GM21528 (cell line): ENCODE measurements at regions not wholly inside any gene's neighbourhood (a gene's known extent, or its start where the extent isn't known, plus 50 kb on each side); places are given as distances from the start of the nearest gene placed in this dataset.

Experiments used
- ATAC-seq: cut with Tn5 transposase; IDR thresholded peaks from one replicate; pipeline ENCODE4 v1.9.1; 2021; ENCODE audit warnings: mild to moderate bottlenecking, moderate library complexity; ENCODE audit not compliant: unreplicated experiment, low FRiP score

GRCh38 chr12:59839514-59839913 is 243.7 kb downstream of the SLC16A7 start:
- ATAC-seq: no peak

DNA sequence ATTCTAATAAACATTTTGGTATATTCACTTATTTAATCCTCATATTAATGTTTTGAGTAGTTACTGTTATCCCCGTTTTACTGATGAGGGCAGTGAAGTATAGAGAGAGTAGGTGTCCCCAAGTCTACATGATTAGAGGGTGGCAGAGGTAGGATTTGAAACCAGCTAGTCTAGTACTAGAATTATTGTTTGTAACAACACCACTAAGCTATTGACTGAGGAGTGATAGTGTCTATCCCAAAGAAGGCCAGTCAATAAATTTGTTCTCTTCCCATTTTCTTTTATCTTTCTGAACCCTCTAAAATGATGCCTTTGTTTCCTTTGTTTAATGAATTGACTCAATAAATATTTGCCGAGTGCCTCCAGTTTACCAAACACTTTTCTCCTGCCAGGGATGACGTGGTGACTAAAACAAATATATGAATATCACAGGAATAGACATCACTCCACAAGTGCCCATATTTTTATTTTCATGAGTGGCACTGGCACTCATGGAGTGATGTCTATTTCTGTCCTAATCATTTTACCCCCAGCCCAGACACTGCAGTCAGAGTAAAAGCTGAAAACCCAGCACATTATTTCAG is 247.5 kb downstream of the SLC16A7 start:
- ATAC-seq: no peak

- no peak for ATAC-seq
Measured at GRCh38 chr12:59844750-59845149, 248.9 kb downstream of the SLC16A7 start.

DNA sequence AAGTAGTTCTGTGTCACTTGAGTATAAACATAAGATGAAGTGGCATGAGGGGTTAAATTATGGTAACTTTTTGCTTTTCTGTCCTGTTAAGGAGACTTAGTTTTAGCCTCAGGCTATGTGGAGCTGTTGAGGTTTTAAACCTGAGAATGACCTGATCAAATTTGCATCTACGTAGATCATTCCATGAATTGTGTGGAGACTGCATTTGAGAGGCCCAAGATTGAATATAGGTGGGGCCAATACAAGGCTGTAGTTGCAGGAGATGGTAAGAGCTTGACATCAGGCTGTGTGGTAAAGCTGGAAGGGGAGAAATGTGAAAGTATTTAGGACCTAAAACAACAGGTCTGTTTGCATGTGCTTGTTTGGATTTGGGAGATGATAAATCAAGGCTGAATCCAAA is 249.5 kb downstream of the SLC16A7 start:
- ATAC-seq: no peak

DNA sequence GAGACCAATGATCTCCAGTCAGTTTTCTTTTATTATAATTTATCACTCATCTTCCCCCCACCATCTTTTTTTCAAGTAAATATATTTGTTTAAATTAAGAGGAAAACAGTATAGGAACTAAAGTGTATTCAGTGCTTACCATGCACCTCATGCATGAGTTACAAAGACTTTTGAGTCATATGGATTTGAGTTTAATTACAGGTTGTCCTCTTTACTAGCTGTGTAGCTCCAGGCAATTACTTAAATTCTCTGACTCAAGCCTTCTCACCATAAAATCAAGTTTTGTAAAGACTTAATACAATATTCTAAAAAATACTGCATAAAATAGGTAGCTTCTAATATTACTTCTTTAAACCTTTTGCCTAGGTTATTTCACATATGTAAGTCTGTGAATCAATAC is 251.3 kb downstream of the SLC16A7 start:
- ATAC-seq: no peak

DNA sequence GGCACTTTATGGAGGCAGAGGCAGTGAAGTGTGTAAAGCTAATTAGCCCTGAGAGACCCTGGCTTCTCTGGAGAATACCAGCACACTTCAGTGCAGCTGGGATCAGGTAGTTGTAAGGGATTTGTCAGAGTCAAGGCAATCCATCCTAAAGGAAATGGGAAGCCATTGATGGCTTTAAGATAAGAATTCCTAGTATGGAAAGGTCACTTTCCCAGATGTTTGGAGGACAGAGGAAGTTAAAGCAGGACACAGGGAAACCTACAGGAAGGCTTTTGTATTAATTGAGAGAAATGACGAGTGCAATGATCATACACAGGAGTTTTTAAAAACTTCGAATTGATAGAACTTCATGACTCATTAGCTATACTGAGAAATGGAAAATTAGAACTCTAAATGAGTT is 254.4 kb downstream of the SLC16A7 start:
- no peak for ATAC-seq

- ATAC-seq: no peak
Measured at GRCh38 chr12:59858508-59859170, 262.8 kb downstream of the SLC16A7 start.

GRCh38 chr12:59859171-59859510 is 263.3 kb downstream of the SLC16A7 start:
- ATAC-seq: no peak

GRCh38 chr12:59861635-59862034 is 265.8 kb downstream of the SLC16A7 start:
- no peak for ATAC-seq

- ATAC-seq: no peak
Measured at GRCh38 chr12:59867055-59867454, 271.2 kb downstream of the SLC16A7 start.

DNA sequence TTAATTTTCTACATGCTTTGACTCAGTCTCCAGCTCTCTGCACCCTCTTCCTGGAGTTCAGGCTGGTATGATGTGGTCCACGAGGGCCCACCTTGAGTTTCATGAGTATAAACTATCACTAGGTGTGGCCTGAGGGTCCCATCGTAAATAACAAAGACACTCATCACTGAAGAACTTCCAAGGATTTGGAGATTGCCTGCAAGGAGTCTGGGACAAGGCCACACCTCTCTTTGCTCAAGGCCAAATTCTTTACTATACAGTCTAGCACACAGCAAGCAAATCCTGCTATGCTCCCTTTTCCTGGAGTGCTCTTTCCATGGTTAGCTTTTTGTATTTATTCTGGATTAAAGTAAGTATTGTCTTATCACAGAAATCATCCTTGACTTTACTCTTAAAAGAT is 271.9 kb downstream of the SLC16A7 start:
- ATAC-seq: no peak

DNA sequence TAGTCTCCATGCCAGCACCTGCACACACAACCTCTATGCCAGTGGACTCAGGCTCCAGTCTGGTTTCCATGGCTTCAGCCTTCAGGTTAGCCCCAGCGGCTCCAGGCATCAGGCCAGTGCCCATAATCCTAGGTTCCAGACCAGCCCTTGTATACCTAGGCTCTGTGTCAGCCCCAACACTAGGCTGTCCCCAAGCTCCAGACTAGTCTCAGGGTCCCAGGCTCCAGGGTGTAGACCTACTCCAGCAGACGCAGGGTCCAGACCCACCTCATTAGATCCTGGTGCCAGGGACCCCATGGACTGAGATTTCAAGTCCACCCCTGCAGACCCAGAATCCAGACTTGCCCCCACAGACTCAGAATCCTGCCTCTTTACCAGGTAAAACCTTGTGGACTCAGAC is 275.9 kb downstream of the SLC16A7 start:
- ATAC-seq: no peak

DNA sequence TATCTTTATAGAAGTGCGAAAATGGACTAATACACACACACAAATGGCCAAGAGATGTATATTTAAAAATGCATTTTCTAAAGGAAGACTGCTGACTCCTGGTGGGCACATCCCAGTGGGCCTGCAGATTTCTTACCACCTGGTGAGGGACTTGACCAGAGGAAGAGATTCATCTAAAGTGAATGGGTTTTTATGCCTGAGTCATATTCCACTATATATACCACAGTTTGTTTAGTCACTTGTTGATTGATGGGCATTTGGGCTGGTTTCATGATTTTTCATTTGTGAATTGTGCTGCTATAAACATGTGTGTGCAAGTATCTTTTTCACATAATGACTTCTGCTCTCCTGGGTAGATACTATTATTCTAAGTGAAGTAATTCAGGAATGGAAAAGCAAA is 277.3 kb downstream of the SLC16A7 start:
- ATAC-seq: no peak

DNA sequence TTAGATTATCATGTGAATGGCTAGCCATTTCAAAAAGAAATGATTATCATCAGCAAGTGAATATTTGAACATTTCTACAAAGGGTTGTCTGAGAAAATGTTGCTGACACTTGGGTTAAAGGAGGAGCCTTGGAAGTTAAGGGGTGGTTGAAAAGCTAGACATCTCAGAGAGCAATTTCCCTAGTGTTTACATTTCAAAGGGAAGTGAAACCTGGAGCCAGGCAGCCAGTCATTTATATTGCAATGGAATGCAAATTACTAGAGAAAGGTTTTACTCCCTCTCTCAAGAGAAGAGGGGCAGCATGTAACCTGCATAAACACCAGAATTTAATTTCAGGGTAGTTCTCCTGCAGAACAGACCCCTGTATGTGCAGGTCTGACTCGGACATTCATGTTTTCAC is 279.0 kb downstream of the SLC16A7 start:
- ATAC-seq: no peak

GRCh38 chr12:59886131-59886733 is 290.4 kb downstream of the SLC16A7 start:
- no peak for ATAC-seq

- ATAC-seq: no peak
Measured at GRCh38 chr12:59887178-59887577, 291.3 kb downstream of the SLC16A7 start.

DNA sequence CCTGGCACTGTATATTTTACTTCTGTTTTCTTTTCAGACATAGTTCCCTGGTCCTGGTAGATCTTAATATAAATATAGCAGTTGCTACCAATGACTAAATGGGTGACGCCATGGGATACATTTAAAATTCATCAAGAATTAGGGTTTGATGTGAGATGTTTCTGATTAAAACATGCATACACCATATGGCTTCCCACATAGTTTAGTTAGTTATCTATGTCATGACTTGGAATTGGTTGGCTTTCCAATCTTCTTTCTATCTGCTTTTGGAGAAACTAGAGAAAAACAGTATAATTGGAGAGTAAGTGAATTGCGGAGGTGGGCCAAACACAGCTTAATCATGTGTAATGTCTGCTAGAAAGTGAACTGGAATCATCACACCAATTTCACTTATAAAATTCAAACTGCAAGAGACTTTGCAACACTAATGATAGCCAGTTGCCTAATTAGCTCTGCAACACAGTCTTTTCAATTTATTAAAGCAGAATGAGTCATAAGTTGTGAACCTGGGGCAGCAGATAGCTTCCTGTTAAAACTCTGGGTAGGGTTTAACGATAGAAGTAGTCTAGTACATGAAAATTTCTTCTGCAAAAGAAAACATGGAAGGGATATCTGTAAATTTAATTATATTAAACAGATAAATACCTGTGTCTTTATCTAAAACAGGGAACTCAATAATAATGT is 295.2 kb downstream of the SLC16A7 start:
- no peak for ATAC-seq

DNA sequence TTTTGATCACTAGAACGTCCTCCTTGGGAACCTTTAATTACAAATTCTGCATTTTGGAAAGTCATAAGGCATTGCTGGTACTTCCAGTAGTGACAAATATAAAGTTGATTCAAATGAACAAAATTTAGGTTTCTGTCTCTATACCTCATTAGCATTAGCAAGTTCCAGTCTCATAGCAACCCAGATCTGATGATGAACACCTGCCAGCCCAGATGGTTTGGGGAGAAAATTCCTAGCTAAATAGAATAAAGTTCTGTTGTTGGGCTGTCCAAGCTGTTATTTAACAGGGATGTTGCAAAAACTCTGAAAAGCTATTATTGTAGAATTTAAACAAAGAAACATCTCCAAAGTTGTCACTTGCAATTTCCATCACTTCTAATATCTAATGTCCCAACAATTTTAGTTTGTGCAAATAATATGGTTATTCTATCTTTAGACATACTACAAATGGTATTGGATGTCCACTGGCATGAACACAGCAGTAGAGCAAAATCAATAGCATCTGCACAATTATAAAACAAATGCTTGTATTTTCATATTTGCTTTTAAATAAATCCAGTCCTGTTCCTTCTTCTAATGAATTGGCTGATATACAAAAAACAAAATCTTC is 299.4 kb downstream of the SLC16A7 start:
- ATAC-seq: no peak

DNA sequence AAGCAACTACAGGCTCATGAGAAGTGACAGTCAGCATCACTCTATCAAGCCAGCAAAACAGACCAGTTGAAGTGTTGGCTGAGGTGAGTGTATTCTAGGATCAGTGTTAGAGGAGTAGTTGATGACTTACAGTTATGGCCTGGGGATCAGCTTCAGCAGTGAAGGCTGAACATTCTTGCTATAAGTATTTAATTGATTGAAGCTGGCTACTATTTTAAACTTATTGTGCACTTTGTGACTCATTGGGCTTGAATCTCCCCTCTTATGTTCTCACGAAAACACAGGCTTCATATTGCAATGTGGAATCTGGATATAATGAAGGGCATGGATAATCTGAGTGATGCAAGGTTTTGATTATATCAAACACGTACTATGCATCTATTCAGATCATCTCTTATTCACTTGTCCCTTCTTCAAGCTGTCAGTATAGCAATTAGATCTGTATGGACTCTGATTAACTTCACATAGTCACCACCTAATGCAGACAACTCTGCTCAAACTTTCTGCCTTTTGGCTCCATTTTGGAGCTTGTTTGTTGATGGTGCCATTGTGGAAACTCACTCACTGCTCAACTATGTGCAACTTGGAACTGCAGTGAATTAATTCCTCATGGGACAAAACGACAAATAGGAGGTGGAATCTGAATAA is 309.2 kb downstream of the SLC16A7 start:
- ATAC-seq: no peak

DNA sequence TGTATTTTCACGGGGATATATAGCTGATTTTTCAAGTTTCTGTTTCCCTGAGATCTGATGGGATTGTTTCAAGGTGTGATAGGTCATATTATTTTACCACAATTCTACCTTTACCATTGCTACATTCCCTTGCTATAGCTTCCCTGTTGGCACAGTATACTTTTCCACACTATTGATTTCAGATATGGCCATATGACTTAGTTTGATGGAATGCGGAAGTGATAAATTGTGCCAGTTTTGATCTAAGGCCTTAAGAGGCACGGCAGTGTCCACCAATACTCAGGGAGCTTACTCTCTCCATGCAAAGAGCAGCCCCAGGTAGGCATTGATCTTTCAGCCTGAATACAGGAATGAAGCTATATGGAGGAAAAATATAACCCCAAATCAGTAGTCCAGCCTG is 315.7 kb downstream of the SLC16A7 start:
- ATAC-seq: no peak

- no peak for ATAC-seq
Measured at GRCh38 chr12:59916988-59917387, 321.2 kb downstream of the SLC16A7 start.
